GM18873 (cell line): ENCODE measurements at regions not wholly inside any gene's neighbourhood (a gene's known extent, or its start where the extent isn't known, plus 50 kb on each side); places are given as distances from the start of the nearest gene placed in this dataset.
A peak's percentile ranks its signal among the peaks of the same experiment; 100 is the strongest.
"Not testable (repeated sequence)": the region's sequence is repeated elsewhere in the genome, so short reads cannot be mapped to it uniquely, and the experiment has no call there.

Experiments used
- ATAC-seq: cut with Tn5 transposase; IDR thresholded peaks from one replicate; pipeline ENCODE4 v1.9.1; 2021; ENCODE audit warnings: mild to moderate bottlenecking, moderate library complexity, moderate number of reproducible peaks; ENCODE audit not compliant: unreplicated experiment, low FRiP score

DNA sequence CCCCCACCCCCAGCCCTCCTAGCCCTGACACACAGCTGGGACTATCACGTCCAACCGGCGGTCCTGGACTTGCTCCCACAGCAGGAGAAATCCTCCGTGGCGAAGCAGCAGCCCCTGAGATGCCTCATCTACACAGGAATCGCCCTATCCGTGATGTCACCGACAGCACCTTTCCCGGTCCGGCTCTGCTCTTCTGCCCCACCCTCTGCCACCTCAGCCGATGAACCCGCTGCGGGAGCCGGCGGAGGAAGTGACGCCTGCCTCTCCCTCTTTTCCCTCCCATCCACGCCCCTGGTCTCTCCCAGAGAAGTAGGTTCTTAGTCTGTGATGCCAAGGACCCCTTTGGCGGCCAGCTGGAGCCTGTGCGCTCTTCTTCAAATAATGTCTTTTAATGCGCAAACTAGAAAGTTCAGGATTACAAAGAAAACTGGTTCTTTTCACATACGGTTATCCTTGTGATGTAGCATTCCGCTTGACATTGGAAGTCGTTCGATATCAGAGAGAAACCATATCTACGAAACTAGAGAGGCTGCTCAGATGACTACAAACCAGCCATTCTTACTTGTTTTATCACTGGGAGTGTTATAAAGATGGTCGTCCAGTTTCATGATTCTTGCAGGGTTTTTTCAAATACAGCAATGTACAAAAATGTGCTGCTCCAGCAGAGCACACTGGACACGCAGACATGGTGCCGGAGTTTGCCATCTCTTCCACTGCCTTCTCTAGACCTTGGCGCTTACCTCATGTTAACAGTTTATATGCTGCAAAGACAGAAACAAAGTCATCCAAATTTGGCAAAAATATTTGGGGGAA lies 120.3 kb downstream of the PPIAL4G start:
- no peak for ATAC-seq

DNA sequence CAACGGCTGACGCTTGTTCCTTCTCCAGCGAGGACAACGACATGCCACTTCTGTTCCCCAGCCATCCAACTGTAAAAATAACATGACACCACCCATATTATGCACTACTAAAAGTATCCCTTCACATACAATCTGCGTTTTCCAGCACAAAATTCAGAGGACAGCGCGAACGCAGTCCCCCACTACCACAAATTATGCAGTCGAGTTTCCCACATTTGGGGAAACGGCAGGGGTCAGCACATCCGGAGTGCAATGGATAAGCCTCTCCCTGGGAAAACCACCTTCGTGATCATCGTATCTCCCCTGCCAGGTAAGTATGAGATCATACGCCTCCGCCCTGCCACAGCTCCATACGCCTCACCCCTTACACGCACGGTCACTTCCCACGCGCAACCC lies 120.9 kb downstream of the PPIAL4G start:
- ATAC-seq: no peak

DNA sequence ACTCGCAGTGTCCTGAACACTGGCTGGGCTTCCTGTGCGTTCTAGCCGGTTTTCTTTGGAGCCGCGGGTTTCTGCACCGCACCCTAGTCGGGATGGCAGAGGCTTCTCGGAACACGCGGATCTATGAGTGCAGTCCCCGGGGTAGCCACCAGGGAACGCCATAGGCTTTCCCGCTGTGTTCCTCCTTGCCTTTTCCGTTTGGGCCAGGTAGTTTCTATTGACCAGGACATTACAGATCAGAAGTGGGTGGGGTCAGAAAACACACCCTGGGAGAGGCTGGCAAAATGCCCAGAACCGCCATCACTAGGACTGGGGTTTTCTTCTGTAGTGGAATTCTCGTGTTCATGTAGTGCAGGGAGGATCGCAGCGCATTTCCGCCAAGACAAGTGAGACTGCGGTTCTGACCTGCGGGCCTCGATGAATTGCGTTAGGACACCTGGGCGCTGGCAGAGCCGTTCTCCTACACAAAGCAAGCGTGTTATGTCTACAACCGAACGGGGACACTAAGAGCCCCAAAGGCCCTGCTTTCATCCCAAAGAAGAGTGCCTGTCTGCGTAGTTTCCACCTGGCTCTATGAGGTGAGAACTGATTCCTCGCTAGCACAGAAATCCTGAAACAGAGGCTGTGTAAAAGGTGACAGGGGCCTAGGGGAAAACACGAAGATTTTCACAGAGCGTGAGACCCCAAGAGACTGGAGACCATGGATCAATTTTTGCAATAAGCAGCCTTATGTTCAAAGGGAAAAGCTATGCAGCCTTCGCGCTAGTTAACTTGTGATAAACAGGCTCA lies 121.5 kb downstream of the PPIAL4G start:
- not testable (repeated sequence) for ATAC-seq

DNA sequence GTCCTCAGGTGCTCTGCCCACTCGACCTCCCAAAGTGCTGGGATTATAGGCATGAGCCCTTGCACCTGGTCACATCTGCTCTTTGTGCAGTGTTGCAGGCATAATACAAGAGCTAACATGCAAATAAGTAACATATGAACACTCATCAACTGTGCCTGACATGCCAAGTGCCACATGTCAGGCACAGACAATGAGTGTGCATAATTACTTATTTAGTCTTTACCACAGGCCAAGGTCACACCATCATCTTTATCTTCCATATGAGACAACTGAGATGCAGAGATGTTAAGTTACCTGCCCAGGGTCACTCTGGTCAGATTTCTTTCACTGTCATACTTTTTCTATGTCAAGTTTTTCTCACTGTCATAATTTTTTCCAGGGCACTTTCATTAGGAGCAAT lies 126.1 kb downstream of the PPIAL4G start:
- no peak for ATAC-seq

DNA sequence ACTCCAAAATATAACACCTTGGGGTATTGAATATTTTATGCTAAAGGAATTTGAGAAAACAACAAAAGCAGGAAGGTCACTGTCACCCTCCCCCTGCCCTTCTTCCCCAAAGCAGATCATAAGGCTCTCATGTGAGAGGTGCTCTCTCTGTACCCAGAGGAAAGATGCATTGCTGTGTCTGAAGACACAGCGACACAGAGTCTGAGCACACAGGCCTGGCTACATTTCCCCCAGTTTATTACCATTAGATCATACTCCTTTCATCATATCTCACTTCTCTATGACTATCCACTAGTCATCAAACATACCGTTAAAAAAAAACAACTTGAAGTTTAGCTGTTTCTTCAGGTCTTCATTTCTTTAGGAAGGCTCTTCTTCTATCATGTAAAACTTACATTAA lies 127.1 kb downstream of the PPIAL4G start:
- ATAC-seq: no peak

DNA sequence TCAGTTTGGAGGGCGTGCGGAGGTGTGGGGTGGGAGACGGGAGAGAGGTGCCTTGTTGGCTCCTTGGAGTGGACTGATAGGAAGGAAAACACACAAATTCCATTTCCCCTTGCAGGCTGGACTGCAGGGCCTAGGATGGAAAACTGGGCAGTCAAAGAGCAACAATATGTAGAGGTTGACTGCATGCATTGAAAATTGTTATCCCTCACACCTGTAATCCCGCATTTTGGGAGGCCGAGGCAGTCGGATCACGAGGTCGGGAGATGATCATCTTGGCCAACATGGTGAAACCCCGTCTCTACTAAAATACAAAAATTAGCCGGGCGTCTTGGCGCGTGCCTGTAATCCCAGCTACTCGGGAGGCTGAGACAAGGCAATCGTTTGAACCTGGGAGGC lies 128.2 kb downstream of the PPIAL4G start:
- no peak for ATAC-seq

DNA sequence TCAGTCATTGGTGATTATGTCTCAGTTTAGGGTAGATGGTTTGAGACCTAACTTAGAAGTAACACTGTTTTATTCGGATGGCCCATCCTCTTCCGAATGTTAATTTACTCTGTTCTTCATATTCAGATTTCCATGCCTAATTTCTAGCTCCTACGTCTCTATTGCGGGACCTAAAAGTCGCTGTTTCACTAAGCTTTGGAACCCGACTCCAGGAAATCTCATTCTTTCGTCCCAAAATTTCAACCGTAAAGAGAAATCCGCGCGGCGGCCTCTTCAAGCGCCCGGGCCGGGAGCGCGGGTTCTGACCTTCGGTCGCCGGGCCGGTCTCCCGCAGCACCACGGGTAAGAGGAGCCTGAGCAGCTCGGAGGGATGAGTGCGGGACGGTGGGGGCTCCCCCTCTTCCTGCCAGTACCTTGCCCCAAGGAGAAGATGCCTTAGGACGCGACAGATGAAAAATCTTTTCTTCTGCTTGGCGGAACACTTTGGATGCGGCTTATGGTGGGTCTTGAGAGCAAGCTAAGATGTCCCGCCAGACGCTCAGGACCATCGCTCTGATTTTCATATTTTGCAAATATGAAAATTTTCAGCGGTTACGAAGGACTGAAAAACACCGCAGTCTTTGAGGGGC lies 128.7 kb downstream of the PPIAL4G start:
- ATAC-seq: no peak

DNA sequence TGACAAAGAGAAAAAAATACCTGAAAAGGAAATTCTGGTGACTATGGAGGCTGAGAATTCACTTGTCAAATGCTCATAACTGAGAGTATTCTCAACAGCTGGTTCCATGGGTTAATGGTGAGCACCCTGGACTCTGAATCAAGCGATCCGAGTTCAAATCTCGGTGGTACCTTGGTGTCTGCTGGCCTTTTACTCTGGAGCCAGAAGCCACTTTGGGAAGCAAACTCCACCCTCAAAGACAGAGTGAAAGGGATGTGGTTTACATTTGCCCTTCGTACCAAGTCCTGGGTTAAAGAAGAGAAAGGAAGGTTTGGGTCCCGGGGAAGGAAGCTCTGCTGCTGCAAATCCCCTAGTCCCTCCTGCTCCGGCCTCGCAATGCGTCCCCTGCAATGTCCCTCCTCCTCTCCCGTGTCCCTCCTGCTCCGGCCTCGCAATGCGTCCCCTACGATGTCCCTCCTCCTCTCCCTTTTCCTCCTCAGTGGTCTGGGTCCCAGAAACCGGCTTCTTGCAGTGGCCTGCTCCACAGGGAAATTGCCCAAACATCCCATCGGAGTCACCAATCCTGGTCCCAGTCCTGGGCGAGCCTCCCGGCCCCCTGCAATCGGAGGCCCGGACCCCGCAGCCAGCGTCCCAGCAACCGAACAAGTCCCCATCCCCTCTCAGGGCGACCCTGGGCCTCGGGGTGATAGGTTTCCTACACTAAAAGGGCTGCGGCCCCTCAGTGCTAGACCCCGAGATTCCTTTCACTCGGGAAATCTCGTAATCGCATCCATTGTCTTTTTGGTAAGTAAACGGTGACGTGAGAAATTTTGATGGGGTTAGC lies 129.4 kb downstream of the PPIAL4G start:
- ATAC-seq: no peak

DNA sequence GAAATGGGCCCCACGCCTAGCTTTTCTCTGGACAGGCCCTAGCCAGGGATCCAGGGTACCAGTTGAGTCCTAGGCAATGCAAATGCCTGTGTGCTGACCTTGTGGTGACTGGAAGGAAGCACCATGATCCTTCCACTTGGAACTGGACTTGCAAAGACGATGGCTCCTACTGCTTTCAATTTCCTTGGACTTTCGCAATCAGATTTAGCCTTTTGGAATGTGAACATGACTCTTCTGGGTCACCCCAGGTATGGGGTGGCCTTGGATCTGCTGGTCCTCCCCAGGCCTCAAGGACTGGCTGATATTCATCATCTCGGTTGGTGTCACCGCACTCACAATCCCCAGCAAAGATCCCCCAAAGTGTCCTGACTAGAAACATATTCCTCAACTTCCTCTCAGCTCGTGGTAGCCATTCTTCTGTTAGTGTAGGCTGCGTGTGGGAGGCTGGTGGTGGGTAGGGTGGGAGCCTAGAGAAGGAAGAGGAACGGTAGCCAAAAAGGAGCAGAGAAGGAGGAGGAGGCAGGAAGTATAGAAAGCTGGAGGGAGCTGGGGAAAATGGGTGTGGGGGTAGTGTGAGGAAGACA lies 130.5 kb downstream of the PPIAL4G start:
- no peak for ATAC-seq

DNA sequence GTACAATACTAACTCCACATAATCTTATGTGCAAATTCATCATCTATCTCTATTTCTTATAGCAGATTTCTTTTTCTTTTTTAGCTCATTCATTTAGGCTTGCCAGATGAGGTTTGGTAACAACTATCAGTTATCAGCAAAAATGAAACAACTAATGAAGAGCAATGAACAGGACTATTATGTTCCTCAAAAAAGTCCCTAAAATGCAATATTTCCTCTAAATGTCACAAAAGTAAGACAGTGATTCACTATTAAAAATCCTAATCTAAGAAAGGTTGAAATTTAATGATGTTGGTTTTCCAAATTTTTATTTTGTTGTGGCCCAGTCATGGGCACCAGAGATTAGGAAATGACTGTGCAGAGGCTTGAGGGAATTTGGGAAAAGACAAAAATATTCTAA lies 135.3 kb downstream of the PPIAL4G start:
- ATAC-seq: no peak

DNA sequence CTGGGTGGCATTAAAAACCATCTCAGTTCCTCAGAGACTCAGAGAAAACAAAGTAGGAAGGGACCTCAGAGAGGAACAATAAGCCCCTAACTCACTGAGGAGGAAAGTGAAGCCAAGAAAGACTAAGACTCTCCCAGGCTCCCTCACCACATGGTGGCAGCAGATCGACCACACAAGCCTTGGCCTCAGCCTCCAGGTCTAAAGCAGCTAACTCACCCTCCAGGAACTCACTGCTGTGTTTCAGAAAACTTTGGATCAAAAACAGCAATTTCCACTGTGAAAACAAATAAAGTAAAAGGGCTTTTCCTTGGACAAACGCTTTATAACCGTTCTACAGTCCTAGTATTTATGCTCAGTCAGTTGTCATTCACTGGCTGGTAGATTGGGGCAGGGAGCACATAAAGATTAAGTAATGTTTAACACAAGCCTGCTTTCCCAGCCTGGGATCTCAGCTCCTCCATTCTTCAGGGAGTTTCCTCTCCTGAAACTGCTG lies 137.4 kb downstream of the PPIAL4G start:
- ATAC-seq: not testable (repeated sequence)

DNA sequence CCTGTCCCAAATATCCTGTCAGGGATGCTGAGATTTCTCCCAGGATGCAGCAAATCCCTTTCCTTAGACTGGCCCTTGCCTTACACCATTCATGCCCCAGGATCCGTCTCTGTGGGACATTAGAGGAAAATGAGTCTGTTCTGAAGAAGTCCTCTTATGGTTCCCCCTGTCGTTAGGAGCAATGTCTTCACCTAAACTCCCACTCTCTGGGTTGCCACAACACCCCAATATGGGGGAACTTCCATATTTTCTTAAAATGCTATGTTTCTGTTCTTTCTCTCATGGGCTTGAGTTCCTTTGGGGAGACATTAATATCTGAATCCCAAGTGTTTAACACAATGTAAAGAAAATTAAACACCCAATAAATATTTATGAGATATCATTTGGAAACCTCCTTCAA lies 138.5 kb downstream of the PPIAL4G start:
- not testable (repeated sequence) for ATAC-seq

DNA sequence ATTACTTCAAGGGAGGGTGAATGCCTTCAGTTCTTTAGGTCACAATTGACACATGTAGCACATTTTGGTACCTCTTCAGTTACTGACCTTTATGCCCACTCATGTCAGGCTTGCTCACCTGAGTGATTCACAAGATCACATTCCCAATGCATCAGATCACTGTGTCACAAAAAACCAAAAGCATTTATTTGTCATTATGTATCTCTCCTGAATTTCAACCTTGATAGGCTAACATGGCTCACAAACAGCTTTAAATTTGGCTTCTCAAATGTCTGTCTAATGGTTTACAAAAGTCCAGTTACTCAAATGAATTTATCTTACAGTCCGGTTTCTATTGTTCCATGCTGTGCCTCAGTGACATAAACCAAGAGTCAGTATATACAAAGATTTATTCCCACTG lies 141.4 kb downstream of the PPIAL4G start:
- not testable (repeated sequence) for ATAC-seq

DNA sequence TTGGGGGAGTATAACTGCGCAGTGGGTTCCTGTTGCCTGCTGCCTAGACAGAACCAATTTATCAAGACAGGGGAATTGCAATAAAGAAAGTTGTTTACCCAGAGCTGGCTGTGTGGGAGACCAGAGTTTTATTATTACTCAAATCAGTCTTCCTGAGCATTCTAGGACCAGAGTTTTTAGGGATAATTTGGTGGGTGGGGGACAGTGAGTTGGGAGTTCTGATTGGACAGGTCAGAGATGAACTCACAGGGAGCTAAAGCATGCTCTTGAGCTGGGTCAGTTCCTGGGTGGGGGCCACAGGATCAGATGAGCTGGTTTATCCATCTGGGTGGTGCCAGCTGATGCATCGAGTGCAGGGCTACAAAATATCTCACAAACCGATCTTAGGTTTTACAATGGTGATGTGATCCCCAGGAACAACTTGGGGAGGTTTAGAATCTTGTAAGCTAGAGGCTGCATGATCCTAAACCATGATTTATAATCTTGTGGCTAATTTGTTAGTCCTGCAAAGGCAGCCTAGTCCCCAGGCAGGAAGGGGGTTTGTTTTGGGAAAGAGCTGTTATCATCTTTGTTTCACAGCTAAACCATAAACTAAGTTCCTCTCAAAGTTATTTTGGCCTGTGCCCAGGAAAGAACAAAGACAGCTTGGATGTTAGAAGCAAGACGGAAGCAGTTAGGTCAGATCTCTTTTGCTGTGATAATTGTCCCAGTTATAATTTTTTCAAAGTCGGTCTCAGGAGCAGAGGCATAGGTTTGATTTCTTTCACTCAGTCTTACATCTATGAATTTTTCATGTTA lies 146.8 kb downstream of the PPIAL4G start:
- ATAC-seq: not testable (repeated sequence)

DNA sequence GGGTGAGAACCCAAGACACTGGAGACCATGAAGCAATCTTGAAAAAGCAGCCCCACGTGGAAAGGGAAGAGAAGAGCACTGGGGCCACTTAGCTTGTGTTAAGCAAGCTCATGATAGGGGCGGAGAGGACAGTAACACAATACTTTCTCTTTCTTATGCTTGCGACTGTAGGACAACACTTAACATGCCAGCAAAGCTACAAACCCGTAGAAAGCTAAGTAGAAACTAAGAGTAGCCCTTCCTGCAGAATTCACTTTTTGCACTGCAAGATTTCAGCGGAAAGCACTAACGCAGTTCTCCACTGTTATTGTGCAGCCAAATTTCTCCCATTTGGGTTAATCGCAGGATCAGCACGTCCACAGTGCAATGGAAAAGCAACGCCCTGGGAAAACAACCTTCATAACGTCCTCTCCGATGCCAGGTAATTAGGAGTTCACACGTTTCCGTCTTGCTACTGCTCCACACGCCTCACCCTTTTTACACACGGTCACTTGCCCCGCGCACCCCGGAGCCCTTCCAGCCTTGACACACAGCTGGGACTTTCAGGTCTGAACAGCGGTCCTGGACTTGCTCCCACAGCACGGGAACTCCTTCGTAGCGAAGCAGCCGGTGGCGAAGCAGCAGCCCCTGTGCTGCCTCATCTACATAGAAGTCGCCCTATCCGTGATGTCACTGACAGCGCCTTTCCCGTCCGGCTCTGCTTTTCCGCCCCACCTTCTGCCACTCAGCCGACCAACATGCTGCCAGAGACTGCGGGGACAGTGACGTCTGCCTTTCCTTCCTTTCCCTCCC lies 148.6 kb downstream of the PPIAL4G start:
- ATAC-seq: peak; percentile 63

DNA sequence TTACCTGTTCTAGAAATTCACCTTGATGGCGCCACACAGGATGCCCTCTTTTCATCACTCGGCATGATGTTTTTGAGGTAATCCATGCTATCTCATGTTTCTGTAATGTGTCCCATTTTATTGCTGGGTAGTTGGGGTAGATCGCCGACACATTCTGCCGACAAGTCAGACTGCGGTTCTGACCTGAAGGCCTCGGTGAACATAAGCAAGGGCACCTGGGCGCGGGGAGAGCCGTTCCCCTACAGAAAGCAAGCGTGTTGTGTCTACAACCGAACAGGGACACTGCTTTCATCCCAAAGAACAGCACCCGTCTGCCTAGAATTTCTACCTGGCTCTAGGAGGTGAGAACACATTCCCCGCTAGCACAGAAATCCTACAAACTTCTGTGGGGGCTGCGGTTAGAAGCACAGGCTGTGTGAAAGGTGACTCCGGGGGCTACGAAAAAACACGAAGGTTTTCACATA lies 149.2 kb downstream of the PPIAL4G start:
- no peak for ATAC-seq

DNA sequence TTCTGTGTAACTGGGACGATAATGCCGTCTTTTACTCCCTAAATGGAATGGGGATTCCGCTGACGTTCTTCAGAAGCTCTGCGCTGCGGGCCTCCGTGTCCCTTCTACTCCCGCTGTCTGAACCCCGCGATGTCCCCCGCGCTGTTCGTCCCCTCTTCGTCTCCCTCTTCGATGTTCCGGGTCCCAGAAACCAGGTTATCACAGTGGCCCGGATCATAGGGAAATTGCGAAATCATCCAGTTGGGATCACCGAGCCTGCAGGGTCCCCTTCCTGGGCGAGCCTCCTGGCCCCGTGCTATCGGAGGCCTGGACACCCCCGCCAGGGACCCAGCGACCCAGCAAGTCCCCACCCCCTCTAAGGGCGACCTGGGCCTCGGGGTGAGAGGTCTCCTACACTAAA lies 154.2 kb downstream of the PPIAL4G start:
- no peak for ATAC-seq

DNA sequence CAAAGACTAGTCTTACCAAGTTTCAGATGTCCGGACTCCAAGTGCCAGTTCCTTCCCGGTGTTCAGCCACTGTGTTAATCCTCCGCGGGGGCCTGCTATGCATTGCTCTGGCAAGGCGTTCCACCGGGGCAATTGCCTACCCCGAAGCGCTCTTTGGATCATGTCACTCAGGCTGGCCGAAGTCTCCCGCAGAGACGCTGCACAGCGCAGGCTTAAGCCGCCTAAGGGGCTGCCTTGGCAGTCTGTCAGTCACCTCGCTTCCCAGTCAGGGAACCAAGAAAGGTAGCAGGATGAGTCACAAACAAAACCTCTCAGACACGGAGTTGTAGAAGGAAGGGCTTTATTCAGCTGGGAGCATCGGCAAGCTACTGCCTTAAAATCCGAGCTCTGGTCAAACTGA lies 158.1 kb downstream of the PPIAL4G start:
- not testable (repeated sequence) for ATAC-seq
